ENCODE measurements at regions not wholly inside any gene's neighbourhood (a gene's known extent, or its start where the extent isn't known, plus 50 kb on each side); places are given as distances from the start of the nearest gene placed in this dataset.

DNA sequence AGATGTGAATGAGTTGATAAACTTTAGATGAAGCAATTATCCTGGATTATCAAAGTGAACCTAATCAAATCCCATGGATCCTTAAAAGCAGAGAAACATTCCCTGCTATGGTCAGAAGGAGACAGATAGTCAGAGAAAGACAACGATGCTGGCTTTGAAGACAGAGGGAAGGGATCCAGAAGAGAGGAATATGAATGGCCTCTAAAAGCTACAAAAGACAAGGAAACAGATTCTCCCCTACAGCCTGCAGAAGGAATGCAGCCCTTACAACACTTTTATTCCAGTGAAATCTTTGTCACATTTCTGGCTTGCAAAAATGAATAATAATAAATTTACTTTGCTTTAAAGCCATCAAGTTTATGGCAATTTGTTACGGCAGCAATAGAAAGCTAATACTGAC lies 1164.2 kb downstream of the PCDH17 start (continued):
- TF ChIP-seq, protein P1, sequence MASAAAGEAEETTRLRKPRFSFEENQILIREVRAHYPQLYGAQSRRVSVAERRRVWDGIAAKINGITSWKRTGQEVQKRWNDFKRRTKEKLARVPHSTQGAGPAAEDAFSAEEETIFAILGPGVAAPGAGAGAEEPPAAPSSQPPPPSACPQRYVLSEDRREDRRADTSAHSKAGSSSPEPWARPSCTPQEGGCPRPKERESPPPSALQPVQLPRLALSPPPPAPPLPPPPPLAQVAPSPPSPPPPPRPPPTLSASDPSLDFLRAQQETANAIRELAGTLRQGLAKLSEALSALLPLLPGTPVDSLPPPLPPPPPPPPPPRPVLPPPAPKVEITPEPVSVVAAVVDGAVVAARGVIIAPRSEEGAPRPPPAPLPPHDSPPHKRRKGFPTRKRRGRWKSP (CRISPR knock-in tag; IDR thresholded peaks at IDR 0.05) = no peak

DNA sequence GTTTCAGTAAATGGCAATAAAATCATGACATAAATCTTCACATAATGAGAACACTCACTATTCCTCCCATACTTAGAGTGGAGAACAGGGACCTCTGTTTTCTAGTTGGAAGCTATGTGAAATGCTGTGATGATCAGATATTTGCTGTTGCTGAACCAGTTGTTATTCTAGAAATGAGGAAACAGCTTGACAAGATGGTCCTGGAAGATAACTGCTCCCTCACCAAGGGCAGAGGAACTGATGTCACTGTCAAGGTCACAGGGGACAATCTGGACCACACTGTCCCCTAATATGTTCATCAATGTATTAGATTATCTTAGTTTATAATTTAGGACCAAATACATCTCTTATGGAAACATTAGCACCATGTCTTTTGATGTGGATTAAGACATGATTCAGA lies 1173.3 kb downstream of the PCDH17 start:
- H2AFZ ChIP-seq (ENCODE audit: low read length) = no peak overlapping the region
- no peak for TF ChIP-seq RELA (CRISPR knock-in tag; IDR thresholded peaks at IDR 0.05)
- TF ChIP-seq NCOA5 (CRISPR knock-in tag; IDR thresholded peaks at IDR 0.05) = no peak
- TF ChIP-seq FOXO1 (CRISPR knock-in tag; IDR thresholded peaks at IDR 0.05) = no peak
- TF ChIP-seq, protein P2, sequence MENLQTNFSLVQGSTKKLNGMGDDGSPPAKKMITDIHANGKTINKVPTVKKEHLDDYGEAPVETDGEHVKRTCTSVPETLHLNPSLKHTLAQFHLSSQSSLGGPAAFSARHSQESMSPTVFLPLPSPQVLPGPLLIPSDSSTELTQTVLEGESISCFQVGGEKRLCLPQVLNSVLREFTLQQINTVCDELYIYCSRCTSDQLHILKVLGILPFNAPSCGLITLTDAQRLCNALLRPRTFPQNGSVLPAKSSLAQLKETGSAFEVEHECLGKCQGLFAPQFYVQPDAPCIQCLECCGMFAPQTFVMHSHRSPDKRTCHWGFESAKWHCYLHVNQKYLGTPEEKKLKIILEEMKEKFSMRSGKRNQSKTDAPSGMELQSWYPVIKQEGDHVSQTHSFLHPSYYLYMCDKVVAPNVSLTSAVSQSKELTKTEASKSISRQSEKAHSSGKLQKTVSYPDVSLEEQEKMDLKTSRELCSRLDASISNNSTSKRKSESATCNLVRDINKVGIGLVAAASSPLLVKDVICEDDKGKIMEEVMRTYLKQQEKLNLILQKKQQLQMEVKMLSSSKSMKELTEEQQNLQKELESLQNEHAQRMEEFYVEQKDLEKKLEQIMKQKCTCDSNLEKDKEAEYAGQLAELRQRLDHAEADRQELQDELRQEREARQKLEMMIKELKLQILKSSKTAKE (CRISPR knock-in tag; IDR thresholded peaks at IDR 0.05; ENCODE audit: borderline replicate concordance) = no peak
- no peak for TF ChIP-seq ZNF547 (CRISPR knock-in tag; IDR thresholded peaks at IDR 0.05)
- TF ChIP-seq, protein P3, sequence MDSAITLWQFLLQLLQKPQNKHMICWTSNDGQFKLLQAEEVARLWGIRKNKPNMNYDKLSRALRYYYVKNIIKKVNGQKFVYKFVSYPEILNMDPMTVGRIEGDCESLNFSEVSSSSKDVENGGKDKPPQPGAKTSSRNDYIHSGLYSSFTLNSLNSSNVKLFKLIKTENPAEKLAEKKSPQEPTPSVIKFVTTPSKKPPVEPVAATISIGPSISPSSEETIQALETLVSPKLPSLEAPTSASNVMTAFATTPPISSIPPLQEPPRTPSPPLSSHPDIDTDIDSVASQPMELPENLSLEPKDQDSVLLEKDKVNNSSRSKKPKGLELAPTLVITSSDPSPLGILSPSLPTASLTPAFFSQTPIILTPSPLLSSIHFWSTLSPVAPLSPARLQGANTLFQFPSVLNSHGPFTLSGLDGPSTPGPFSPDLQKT (CRISPR knock-in tag; IDR thresholded peaks at IDR 0.05; ENCODE audit: borderline replicate concordance) = no peak
- no peak for TF ChIP-seq CBX2 (IDR thresholded peaks at IDR 0.05; ENCODE audit: low read depth, low read length)
- TF ChIP-seq CBX2 (CRISPR knock-in tag; IDR thresholded peaks at IDR 0.05; ENCODE audit: low read depth) = no peak
- ATAC-seq = no peak
- H3K4me1 ChIP-seq (ENCODE audit: insufficient read depth, low read length) = no peaks in the 10 kb centered on the region
- no peaks in the 10 kb centered on the region for H3K36me3 ChIP-seq (replicated peaks in 1 of 2; ENCODE audit: control insufficient read depth in 1 of 2, insufficient read depth in 2 of 2, low read length in 2 of 2)
- ChIA-PET CTCF (ENCODE audit: low intra/inter-chr PET ratio, low total read pairs) (no interaction called here), POLR2A (no interaction called here)
- no peak for FAIRE-seq
- in situ Hi-C loops (cut with HindIII; ENCODE audit: extremely low pct_ligation_motif_present, low pct_unique_long_range_greater_than_20kb) (no loop called here), intact Hi-C loops (cut with micrococcal nuclease; ENCODE audit: unreplicated experiment) (no loop called here)
- no peak for DNase-seq (ENCODE audit: low spot score)
- no peak overlapping the region for H3K27ac ChIP-seq (ENCODE audit: extremely low read length, insufficient read depth, low read length)
- H3K9ac ChIP-seq (ENCODE audit: insufficient read depth, low read depth, low read length) = no peak overlapping the region
- no peaks in the 10 kb centered on the region for H3K9me3 ChIP-seq (ENCODE audit: low read length)
- H4K20me1 ChIP-seq (ENCODE audit: insufficient read depth, low read length) = no peaks in the 10 kb centered on the region
- no peaks in the 10 kb centered on the region for H3K27me3 ChIP-seq (ENCODE audit: control insufficient read depth in 1 of 2, insufficient read depth in 2 of 2, low read length in 2 of 2)
- H3K79me2 ChIP-seq (ENCODE audit: insufficient read depth, low read length) = no peaks in the 10 kb centered on the region
- no peak overlapping the region for H3K4me3 ChIP-seq (replicated peaks in 1 of 3; ENCODE audit: insufficient read depth in 1 of 3, low read depth in 2 of 3, low read length in 3 of 3)
- BruUV-seq (replicated peaks) = no TSS peak
- H3K4me2 ChIP-seq (ENCODE audit: low read depth, low read length) = no peak overlapping the region

Data from HepG2 (cell line).